GM18498 (cell line): ENCODE measurements at regions not wholly inside any gene's neighbourhood (a gene's known extent, or its start where the extent isn't known, plus 50 kb on each side); places are given as distances from the start of the nearest gene placed in this dataset.
A peak's percentile ranks its signal among the peaks of the same experiment; 100 is the strongest.

Experiments used
- ATAC-seq: cut with Tn5 transposase; IDR thresholded peaks from one replicate; pipeline ENCODE4 v1.9.1; 2021; ENCODE audit warnings: mild to moderate bottlenecking, moderate library complexity; ENCODE audit not compliant: unreplicated experiment

GRCh38 chr10:29765330-29765729 is 130.6 kb upstream of the SVIL start:
- ATAC-seq = no peak

- ATAC-seq = no peak
Observed at GRCh38 chr10:29763396-29763795, 128.6 kb upstream of the SVIL start.

DNA sequence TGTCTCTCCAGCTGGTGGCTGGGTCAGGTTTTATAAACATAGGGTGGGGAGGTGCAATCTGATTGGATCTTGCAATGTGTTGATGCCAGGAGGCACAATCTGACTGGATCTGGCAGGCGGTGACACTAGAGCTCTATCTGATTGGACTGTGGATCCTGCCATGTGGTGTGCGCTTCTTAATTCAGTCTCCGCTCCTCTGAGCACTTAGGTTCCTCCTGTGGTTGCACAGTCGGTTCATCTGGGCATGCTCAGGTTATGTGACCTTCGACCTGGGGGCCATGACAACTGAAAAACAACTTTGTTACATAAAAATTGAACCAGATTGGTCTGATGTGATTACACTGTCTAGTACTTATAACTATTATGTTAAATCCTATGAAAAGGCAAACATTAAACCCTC is 127.1 kb upstream of the SVIL start:
- no peak for ATAC-seq

- ATAC-seq = no peak
Observed at GRCh38 chr10:29760138-29760900, 125.5 kb upstream of the SVIL start.

GRCh38 chr10:29757551-29758297 is 123.0 kb upstream of the SVIL start:
- no peak for ATAC-seq

- no peak for ATAC-seq
Observed at GRCh38 chr10:29756451-29756850, 121.7 kb upstream of the SVIL start.

GRCh38 chr10:29753283-29753682 is 118.5 kb upstream of the SVIL start:
- ATAC-seq = no peak

- no peak for ATAC-seq
Observed at GRCh38 chr10:29751684-29752083, 116.9 kb upstream of the SVIL start.

GRCh38 chr10:29751240-29751639 is 116.5 kb upstream of the SVIL start:
- no peak for ATAC-seq

- ATAC-seq = no peak
Observed at GRCh38 chr10:29749150-29749549, 114.4 kb upstream of the SVIL start.

GRCh38 chr10:29748109-29748650 is 113.4 kb upstream of the SVIL start:
- no peak for ATAC-seq

- no peak for ATAC-seq
Observed at GRCh38 chr10:29746080-29746797, 111.5 kb upstream of the SVIL start.

DNA sequence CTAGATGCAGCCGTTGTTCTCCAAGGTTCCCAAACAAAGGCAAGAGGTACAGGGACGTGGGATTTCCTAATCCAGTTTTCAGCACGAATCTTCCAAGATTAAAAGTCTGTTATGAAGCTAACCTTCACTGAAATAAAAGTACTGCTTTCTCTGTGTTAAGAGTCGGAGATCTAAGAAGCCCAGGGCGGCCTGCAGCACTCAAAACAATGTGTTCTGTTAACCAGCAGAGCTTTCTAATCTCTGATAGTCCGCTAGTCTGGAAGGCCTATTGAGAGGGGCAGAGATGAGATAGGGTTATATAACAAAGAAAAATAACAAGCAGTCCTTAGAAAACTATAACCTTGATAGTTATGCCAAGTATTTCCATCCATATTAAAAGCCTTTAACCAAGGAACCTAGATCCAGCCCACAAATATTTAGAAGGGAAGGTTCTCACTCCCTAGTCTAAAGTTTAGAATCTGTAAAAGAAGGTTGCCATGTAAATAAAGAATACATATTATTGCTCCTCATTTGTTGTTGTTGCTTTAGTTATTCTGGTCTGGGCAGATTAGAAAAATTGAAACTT is 106.3 kb upstream of the SVIL start:
- ATAC-seq = no peak

DNA sequence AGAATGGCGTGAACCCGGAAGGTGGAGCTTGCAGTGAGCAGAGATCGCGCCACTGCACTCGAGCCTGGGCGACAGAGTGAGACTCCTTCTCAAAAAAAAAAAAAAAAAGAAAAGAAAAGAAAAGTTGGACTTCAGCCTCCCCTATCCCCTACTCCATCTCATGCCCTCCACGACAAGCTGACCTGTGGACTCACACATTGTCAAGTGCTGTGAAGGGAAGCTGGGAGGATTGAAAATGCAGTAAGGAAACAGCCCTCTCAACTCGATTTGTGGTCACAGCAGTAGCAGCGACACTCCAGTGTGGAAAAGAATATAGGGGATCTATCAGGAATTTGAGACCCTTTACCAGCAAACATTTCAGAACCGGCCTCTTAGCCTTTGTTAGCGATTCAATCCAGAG is 103.6 kb upstream of the SVIL start:
- ATAC-seq = no peak

- no peak for ATAC-seq
Observed at GRCh38 chr10:29737074-29737593, 102.4 kb upstream of the SVIL start.

- no peak for ATAC-seq
Observed at GRCh38 chr10:29736366-29737073, 101.7 kb upstream of the SVIL start.

DNA sequence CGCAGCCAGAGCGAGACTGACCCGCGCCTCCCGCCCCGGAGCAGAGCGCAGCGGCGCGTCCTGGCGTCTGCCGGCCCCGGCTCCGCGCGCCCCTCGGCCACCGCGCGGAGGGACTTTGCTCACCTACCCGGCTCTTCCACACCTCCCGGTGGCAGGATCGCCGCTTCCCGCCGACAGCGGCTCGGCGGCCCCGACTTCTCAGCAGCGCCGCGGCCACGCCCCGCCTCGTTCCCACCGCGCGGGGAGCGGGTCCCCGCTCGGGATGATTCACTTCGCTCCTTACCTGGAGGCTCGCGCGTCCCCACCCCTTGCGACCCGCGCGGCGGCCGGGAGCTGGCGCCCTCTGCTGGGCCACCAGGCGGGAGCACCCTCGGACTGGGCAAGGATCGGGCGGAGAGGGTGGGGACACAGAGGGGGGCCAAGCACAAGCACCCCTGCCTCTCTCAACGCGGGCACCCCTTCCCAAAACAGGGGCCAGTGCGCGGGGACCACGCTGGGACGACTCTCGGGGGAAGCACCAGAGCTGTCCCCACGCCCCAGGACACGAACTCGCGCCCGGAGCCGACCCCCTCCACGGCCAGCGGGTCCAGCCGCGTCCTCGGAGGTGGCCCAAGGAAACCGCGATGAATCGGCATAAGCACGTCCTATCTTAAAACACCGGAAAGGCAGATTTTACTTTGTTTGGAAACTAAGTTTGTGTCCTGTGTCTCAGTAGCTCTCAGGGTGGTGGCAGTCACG is 101.0 kb upstream of the SVIL start:
- ATAC-seq = peak; percentile 88

GRCh38 chr10:29734962-29735627 is 100.3 kb upstream of the SVIL start:
- ATAC-seq = peak; percentile 68

DNA sequence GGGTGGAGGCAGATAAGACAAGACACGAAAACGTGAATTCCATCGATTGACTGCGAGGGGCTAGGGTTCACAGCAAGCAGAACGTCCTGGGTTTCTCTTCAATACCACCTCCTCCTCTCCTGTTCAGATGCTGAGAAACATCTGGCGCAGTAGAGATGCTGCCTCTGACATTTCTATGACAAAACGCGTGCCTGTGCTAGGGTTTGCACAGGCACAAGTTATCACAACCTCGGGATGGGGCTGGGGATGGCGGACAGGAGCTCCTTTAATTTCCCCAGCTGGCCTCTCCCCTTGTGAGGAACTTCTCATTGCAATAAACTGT is 99.8 kb upstream of the SVIL start:
- no peak for ATAC-seq
